LNCAP (cell line): ENCODE measurements at regions not wholly inside any gene's neighbourhood (a gene's known extent, or its start where the extent isn't known, plus 50 kb on each side); places are given as distances from the start of the nearest gene placed in this dataset.

Experiments used
- TF ChIP-seq, protein P1 (sequence below): fragments of 450-650 bp; IDR thresholded peaks from 2 replicates; pipeline ENCODE4 v1.5.1; 2017; ENCODE audit warnings: mild to moderate bottlenecking

DNA sequence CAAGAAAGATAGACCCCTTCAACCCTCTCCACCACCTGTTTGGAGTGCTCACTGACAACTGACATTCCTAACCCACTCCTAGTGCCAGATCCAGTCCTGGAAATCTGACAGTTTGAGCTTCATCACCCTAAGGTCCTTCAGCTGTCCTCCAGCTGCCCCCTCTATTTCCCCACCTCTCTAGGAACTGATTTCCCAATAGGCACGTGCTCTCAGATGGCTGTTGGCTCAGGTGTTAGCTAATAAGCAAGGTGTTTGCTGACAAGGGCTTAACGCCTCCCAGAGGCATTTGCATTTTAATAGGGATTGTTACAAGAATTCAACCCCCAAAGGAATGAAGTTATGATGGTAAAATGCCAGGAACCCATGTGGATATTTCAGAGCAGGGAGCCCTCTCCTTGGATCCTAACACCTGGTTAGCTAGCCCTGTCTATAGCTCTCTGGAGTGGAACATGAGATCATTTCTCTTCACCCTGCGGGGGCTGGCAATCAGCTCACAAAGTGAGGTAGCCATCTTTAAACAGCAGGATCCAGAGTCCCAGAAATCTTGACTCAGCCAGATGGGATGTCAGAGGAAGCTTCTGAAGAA lies 348.5 kb upstream of the SFRP2 start:
- TF ChIP-seq, protein P1, sequence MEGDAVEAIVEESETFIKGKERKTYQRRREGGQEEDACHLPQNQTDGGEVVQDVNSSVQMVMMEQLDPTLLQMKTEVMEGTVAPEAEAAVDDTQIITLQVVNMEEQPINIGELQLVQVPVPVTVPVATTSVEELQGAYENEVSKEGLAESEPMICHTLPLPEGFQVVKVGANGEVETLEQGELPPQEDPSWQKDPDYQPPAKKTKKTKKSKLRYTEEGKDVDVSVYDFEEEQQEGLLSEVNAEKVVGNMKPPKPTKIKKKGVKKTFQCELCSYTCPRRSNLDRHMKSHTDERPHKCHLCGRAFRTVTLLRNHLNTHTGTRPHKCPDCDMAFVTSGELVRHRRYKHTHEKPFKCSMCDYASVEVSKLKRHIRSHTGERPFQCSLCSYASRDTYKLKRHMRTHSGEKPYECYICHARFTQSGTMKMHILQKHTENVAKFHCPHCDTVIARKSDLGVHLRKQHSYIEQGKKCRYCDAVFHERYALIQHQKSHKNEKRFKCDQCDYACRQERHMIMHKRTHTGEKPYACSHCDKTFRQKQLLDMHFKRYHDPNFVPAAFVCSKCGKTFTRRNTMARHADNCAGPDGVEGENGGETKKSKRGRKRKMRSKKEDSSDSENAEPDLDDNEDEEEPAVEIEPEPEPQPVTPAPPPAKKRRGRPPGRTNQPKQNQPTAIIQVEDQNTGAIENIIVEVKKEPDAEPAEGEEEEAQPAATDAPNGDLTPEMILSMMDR: no peak

- TF ChIP-seq, protein P1: no peak
Measured at GRCh38 chr4:154135576-154135975, 346.7 kb upstream of the SFRP2 start.

DNA sequence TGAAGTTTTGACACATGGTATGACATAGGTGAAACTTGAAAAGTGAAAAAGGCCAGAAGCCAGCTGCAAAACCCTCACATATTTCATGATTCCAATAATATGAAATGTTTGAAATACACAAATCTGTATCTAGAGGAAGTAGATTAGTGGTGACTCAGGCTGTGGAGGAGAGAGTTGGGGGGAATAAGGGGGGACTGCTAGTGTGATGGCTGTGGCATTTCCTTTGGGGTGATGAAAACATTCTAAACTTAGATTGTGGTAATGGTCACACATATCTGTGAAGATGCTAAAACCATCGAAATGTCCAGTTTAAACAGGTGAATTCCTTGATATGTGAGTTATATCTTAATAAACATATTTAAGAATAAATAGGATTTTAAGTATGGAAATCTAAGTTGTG lies 343.5 kb upstream of the SFRP2 start:
- TF ChIP-seq, protein P1: no peak

- TF ChIP-seq, protein P1: no peak
Measured at GRCh38 chr4:154126276-154126675, 337.4 kb upstream of the SFRP2 start.

- TF ChIP-seq, protein P1: no peak
Measured at GRCh38 chr4:154125340-154125739, 336.5 kb upstream of the SFRP2 start.

DNA sequence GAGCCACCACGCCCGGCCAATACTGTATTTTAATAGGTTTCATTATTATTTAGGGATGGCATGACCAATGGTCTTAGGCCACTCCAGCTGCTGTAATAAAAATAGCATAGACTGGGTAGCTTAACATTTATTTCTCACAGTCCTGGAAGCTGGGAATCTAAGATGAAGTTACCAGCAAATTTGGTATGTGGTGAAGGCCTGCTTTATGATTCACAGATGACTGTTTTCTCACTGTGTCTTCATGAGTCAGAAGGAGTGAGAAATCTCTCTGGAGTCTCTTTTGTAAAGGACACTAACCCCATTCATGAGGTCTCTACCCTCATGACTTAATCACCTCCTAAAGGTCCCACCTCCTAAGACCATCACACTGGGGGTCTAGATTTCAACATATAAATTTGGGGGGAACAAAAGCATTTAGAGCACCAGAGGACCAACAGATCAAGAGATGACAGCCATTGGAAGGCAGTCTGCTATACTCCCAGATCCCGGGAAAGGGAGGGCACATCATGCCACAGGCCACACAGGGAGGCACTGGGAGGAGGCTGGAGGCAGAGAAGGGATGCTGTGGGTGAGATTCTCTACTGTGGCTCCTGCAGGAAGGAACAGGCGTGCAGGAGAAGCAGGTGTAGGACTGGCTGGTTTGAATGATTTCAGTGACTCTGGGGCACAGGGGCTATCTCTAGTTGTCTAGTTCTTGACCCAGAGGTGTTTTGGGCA lies 335.8 kb upstream of the SFRP2 start:
- TF ChIP-seq, protein P1: no peak

- TF ChIP-seq, protein P1: no peak
Measured at GRCh38 chr4:154123897-154124296, 335.0 kb upstream of the SFRP2 start.
